AG10803 (cell line): ENCODE measurements at regions not wholly inside any gene's neighbourhood (a gene's known extent, or its start where the extent isn't known, plus 50 kb on each side); places are given as distances from the start of the nearest gene placed in this dataset.

ENCODE experiments used
- DNase-seq: peaks from one replicate; pipeline ENCODE4 v3.0.0; 2010; ENCODE audit warnings: low read depth
- H3K4me3 ChIP-seq: 2 replicates; pipeline ENCODE4 v1.5.1; 2011; ENCODE audit warnings: mild to moderate bottlenecking, low read length, control low read depth
- CTCF ChIP-seq: conservative IDR thresholded peaks from 2 replicates; pipeline ENCODE4 v1.5.1; 2011; ENCODE audit warnings: mild to moderate bottlenecking, low read length, control low read depth, inconsistent platforms

GRCh38 chr15:70217226-70218160 is 119.8 kb upstream of the TLE3 start:
- no peak for DNase-seq
- H3K4me3 ChIP-seq, result no peak overlapping the region
- no peak for TF ChIP-seq CTCF

- DNase-seq, result no peak
- H3K4me3 ChIP-seq, result no peak overlapping the region
- TF ChIP-seq CTCF, result no peak
These were observed 118.2 kb upstream of the TLE3 start for GRCh38 chr15:70215951-70216350.

GRCh38 chr15:70214941-70215635 is 117.4 kb upstream of the TLE3 start:
- no peak overlapping the region for H3K4me3 ChIP-seq
- no peak for TF ChIP-seq CTCF
- DNase-seq, result no peak

GRCh38 chr15:70214276-70214675 is 116.6 kb upstream of the TLE3 start:
- 0 out of 2 replicates have a peak, but pooled peaks have one; percentile 1 for TF ChIP-seq CTCF
- DNase-seq, result no peak
- no peak overlapping the region for H3K4me3 ChIP-seq

- no peak overlapping the region for H3K4me3 ChIP-seq
- no peak for TF ChIP-seq CTCF
- no peak for DNase-seq
These were observed 116.1 kb upstream of the TLE3 start for GRCh38 chr15:70213794-70214193.

GRCh38 chr15:70212963-70213315 is 115.2 kb upstream of the TLE3 start:
- no peak for DNase-seq
- H3K4me3 ChIP-seq, result no peak overlapping the region
- TF ChIP-seq CTCF, result no peak
